Parathyroid adenoma (tissue), 2 donors: ENCODE measurements at regions not wholly inside any gene's neighbourhood (a gene's known extent, or its start where the extent isn't known, plus 50 kb on each side); places are given as distances from the start of the nearest gene placed in this dataset.

Source experiments
- H2AFZ ChIP-seq: fragments of 300-600 bp; sonication (generic); one replicate; pipeline ENCODE4 v1.7.0; 2017; ENCODE audit warnings: antibody characterized with exemption, mild to moderate bottlenecking
- H3K27ac ChIP-seq: fragments of 300-600 bp; sonication (generic); one replicate; pipeline ENCODE4 v1.7.0; 2017
- H3K27me3 ChIP-seq: fragments of 300-600 bp; sonication (generic); one replicate; pipeline ENCODE4 v1.7.0; 2017; ENCODE audit warnings: low read length; ENCODE audit not compliant: control insufficient read depth, insufficient read depth
- H3K36me3 ChIP-seq: fragments of 300-600 bp; sonication (generic); one replicate; pipeline ENCODE4 v1.7.0; 2017; ENCODE audit warnings: low read length; ENCODE audit not compliant: control insufficient read depth, insufficient read depth
- H3K4me1 ChIP-seq: fragments of 300-600 bp; sonication (generic); one replicate; pipeline ENCODE4 v1.7.0; 2017; ENCODE audit warnings: control low read depth
- H3K4me2 ChIP-seq: fragments of 300-600 bp; sonication (generic); one replicate; pipeline ENCODE4 v1.7.0; 2017; ENCODE audit warnings: low read length
- H3K4me3 ChIP-seq: fragments of 300-600 bp; sonication (generic); one replicate; pipeline ENCODE4 v1.7.0; 2017; ENCODE audit warnings: low read depth, low read length
- H3K79me2 ChIP-seq: fragments of 300-600 bp; sonication (generic); one replicate; pipeline ENCODE4 v1.7.0; 2017; ENCODE audit warnings: control low read depth
- H3K9ac ChIP-seq: fragments of 300-600 bp; sonication (generic); one replicate; pipeline ENCODE4 v1.7.0; 2017; ENCODE audit warnings: mild to moderate bottlenecking
- H3K9me3 ChIP-seq: fragments of 300-600 bp; sonication (generic); one replicate; pipeline ENCODE4 v1.7.0; 2017; ENCODE audit warnings: low read length; ENCODE audit not compliant: control insufficient read depth
- TF ChIP-seq, protein P1 (sequence below): fragments of 300-600 bp; sonication (generic); IDR thresholded peaks from one replicate; pipeline ENCODE4 v1.7.0; 2017; ENCODE audit warnings: antibody characterized with exemption, mild to moderate bottlenecking
- donor health status: primary hyperparathyroidism.

DNA sequence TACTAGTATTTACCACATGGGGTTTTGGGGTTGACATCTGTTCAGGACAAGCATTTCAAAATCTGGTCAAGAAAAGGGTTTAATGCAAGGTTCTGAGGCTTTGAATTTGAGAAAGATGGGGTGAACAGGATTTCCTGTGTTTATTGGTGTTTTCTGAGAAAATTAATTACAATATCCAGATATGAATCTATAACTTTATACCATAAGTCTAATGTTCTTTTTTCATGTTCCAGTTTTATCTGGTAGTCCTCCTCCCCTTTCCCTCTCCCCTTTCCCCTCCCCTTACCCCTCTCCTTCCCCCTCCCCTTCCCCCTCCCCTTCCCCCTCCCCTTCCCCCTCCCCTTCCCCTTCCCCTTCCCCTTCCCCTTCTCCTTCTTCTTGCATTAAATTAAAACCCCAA is 1518.2 kb upstream of the TMEFF2 start:
- Histone ChIP-seq H3K27me3 (no peaks in the 10 kb centered on the region), H3K9me3 (no peaks in the 10 kb centered on the region), H3K27ac (no peak overlapping the region), H2AFZ (no peak overlapping the region), H3K9ac (no peak overlapping the region), H3K4me1 (no peaks in the 10 kb centered on the region), H3K36me3 (no peaks in the 10 kb centered on the region), H3K4me2 (no peak overlapping the region), H3K4me3 (no peak overlapping the region), H3K79me2 (no peaks in the 10 kb centered on the region)
- TF ChIP-seq, protein P1, sequence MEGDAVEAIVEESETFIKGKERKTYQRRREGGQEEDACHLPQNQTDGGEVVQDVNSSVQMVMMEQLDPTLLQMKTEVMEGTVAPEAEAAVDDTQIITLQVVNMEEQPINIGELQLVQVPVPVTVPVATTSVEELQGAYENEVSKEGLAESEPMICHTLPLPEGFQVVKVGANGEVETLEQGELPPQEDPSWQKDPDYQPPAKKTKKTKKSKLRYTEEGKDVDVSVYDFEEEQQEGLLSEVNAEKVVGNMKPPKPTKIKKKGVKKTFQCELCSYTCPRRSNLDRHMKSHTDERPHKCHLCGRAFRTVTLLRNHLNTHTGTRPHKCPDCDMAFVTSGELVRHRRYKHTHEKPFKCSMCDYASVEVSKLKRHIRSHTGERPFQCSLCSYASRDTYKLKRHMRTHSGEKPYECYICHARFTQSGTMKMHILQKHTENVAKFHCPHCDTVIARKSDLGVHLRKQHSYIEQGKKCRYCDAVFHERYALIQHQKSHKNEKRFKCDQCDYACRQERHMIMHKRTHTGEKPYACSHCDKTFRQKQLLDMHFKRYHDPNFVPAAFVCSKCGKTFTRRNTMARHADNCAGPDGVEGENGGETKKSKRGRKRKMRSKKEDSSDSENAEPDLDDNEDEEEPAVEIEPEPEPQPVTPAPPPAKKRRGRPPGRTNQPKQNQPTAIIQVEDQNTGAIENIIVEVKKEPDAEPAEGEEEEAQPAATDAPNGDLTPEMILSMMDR, result no peak

DNA sequence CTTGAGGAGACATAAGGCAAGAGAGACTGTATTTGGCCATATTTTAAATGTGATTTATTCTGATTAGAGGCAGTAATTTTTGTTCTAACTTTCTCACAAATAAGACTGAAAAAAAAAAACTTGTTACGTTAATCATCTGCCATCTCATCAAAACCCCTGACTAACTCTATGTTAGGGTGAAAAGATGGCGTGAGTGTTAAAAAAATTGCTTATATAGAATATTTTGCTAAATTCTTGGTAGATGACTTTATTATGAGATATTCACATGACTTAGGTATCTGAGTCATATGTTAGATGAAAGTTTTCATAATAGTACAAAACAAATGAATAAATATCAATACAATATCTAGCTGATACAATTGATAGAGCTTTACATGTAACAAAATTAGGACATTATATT is 1508.7 kb upstream of the TMEFF2 start:
- Histone ChIP-seq H3K27me3 (no peaks in the 10 kb centered on the region), H2AFZ (no peak overlapping the region), H3K4me3 (no peak overlapping the region), H3K9ac (no peak overlapping the region), H3K9me3 (no peaks in the 10 kb centered on the region), H3K4me2 (no peak overlapping the region), H3K27ac (no peak overlapping the region), H3K4me1 (no peaks in the 10 kb centered on the region), H3K36me3 (no peaks in the 10 kb centered on the region), H3K79me2 (no peaks in the 10 kb centered on the region)
- TF ChIP-seq, protein P1, result no peak

DNA sequence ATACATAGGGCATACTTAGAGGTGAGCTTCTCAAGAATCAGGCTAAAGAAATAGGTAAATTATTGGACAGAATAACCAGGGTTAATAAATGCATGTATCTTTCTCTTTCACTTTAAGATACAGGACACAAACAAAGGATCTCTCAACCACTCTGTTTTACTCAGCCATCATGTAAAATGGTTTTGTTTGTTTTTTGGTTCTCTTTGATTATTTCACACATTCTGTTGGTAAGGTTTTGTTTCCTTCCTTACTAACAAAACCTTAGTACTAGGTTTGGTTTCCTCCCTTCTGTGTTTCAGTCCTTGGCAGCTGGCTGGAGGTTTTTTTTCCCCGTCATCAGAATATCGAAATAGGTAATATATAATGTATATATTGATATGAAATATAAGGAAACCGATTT is 1506.8 kb upstream of the TMEFF2 start:
- H3K4me2 ChIP-seq, result no peak overlapping the region
- no peaks in the 10 kb centered on the region for H3K27me3 ChIP-seq
- no peaks in the 10 kb centered on the region for H3K79me2 ChIP-seq
- H3K36me3 ChIP-seq, result no peaks in the 10 kb centered on the region
- no peaks in the 10 kb centered on the region for H3K4me1 ChIP-seq
- H3K9me3 ChIP-seq, result no peaks in the 10 kb centered on the region
- no peak overlapping the region for H3K27ac ChIP-seq
- H3K9ac ChIP-seq, result no peak overlapping the region
- TF ChIP-seq, protein P1, result no peak
- H3K4me3 ChIP-seq, result no peak overlapping the region
- no peak overlapping the region for H2AFZ ChIP-seq

DNA sequence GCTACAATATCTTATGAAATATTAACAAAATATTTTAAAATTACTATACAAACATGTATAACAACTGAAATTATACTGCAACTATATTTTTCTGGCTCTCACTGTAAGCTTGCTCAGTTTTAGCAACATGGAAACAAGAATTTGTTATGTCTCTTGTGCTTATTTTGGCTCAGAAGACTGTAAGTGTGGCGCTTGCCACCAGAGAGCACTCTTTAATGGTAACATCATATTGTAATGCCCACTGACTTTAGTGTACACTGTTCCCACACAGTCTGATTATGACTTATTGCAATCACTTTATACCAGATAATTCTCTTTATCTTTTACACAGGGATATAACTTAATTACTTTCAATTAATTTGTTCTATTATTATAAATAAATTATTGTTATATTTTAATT is 1500.6 kb upstream of the TMEFF2 start:
- no peak overlapping the region for H3K9ac ChIP-seq
- no peaks in the 10 kb centered on the region for H3K27me3 ChIP-seq
- no peak overlapping the region for H3K27ac ChIP-seq
- H3K4me1 ChIP-seq, result no peaks in the 10 kb centered on the region
- H3K4me3 ChIP-seq, result no peak overlapping the region
- no peak overlapping the region for H3K4me2 ChIP-seq
- no peaks in the 10 kb centered on the region for H3K9me3 ChIP-seq
- no peak overlapping the region for H2AFZ ChIP-seq
- H3K36me3 ChIP-seq, result no peaks in the 10 kb centered on the region
- TF ChIP-seq, protein P1, result no peak
- H3K79me2 ChIP-seq, result no peaks in the 10 kb centered on the region

DNA sequence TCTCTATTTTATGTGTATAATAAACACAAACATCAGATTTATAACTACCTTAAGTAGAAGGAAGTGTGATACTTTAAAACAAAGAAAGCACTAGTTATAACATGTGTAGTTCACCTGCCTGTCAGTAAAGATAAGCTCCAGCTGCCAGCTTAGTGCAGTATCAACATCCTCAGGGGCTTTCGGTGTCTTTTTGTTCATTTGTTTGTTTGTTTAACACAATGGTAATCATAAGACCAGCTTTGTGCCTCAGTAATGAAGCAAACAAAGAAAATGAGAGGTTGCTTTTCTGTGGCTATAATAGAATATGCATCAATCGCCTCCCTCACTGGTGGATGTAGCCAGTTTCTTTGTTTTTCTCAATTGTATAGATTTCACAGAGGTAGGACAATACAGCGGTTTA is 1499.0 kb upstream of the TMEFF2 start:
- H3K79me2 ChIP-seq, result no peaks in the 10 kb centered on the region
- no peak overlapping the region for H3K4me3 ChIP-seq
- H3K36me3 ChIP-seq, result no peaks in the 10 kb centered on the region
- no peak overlapping the region for H3K9ac ChIP-seq
- no peaks in the 10 kb centered on the region for H3K9me3 ChIP-seq
- H3K27ac ChIP-seq, result no peak overlapping the region
- no peaks in the 10 kb centered on the region for H3K4me1 ChIP-seq
- TF ChIP-seq, protein P1, result no peak
- no peaks in the 10 kb centered on the region for H3K27me3 ChIP-seq
- H2AFZ ChIP-seq, result no peak overlapping the region
- H3K4me2 ChIP-seq, result no peak overlapping the region
